Mononuclear cell (primary cell): ENCODE measurements at regions not wholly inside any gene's neighbourhood (a gene's known extent, or its start where the extent isn't known, plus 50 kb on each side); places are given as distances from the start of the nearest gene placed in this dataset.
"Not testable (repeated sequence)": the region's sequence is repeated elsewhere in the genome, so short reads cannot be mapped to it uniquely, and the experiment has no call there.

Experiments
- H3K27me3 ChIP-seq: 2 replicates; pipeline ENCODE4 v1.6.0; 2011; ENCODE audit warnings: low read length, control low read depth; ENCODE audit not compliant: insufficient read depth
- H3K4me1 ChIP-seq: 2 replicates; pipeline ENCODE4 v1.5.1; 2011; ENCODE audit warnings: mild to moderate bottlenecking, low read length, control low read depth; ENCODE audit not compliant: insufficient read depth
- H3K4me3 ChIP-seq: 2 replicates; pipeline ENCODE4 v1.5.1; 2011; ENCODE audit warnings: mild to moderate bottlenecking, low read length, moderate library complexity
- H3K9me3 ChIP-seq: 2 replicates; pipeline ENCODE4 v1.5.1; 2011; ENCODE audit warnings: low read depth, mild to moderate bottlenecking, control low read depth, low read length

- Histone ChIP-seq H3K4me3 (no peak overlapping the region), H3K9me3 (no peaks in the 10 kb centered on the region), H3K27me3 (no peaks in the 10 kb centered on the region), H3K4me1 (peaks cover 32% of the 10 kb centered on the region)
These were observed 126.4 kb upstream of the ZBED5 start for GRCh38 chr11:10984250-10984649.

- no peaks in the 10 kb centered on the region for H3K27me3 ChIP-seq
- H3K9me3 ChIP-seq, result no peaks in the 10 kb centered on the region
- peaks cover 42% of the 10 kb centered on the region for H3K4me1 ChIP-seq
- H3K4me3 ChIP-seq, result no peak overlapping the region
These were observed 125.1 kb upstream of the ZBED5 start for GRCh38 chr11:10982704-10983510.

- Histone ChIP-seq H3K4me1 (peaks cover 56% of the 10 kb centered on the region), H3K27me3 (no peaks in the 10 kb centered on the region), H3K4me3 (no peak overlapping the region), H3K9me3 (no peaks in the 10 kb centered on the region)
These were observed 121.7 kb upstream of the ZBED5 start for GRCh38 chr11:10979529-10979928.

- Histone ChIP-seq H3K4me1 (peaks cover 56% of the 10 kb centered on the region), H3K9me3 (no peaks in the 10 kb centered on the region), H3K4me3 (no peak overlapping the region), H3K27me3 (no peaks in the 10 kb centered on the region)
These were observed 120.3 kb upstream of the ZBED5 start for GRCh38 chr11:10978198-10978597.

- H3K4me3 ChIP-seq, result no peak overlapping the region
- H3K4me1 ChIP-seq, result peaks cover 34% of the 10 kb centered on the region
- no peaks in the 10 kb centered on the region for H3K27me3 ChIP-seq
- H3K9me3 ChIP-seq, result no peaks in the 10 kb centered on the region
These were observed 117.5 kb upstream of the ZBED5 start for GRCh38 chr11:10975287-10975721.

DNA sequence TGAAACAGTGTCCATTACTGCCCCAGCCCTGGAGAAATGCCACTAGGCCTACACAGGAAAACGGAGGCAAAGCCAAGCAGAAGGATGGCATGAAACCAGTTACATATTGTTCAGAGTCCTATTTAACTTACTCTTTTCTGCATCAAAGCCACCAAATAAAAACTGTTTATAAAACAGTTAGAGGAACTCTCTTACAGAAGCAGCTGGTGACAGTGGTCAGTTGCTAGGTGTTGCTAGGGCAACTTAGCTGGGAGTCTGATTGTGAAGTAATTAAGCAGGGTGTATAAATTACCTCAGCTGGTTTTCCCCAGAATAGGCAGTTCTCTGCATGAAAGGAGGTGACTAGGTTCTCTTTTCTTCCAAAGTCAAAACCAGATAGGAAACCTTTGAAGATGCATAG, 115.6 kb upstream of the ZBED5 start:
- Histone ChIP-seq H3K27me3 (no peaks in the 10 kb centered on the region), H3K4me1 (peaks cover 15% of the 10 kb centered on the region), H3K4me3 (no peak overlapping the region), H3K9me3 (no peaks in the 10 kb centered on the region)

GRCh38 chr11:10970926-10971325, 113.1 kb upstream of the ZBED5 start:
- no peaks in the 10 kb centered on the region for H3K9me3 ChIP-seq
- no peak overlapping the region for H3K4me3 ChIP-seq
- H3K4me1 ChIP-seq, result no peaks in the 10 kb centered on the region
- H3K27me3 ChIP-seq, result no peaks in the 10 kb centered on the region

- H3K9me3 ChIP-seq, result no peaks in the 10 kb centered on the region
- no peaks in the 10 kb centered on the region for H3K4me1 ChIP-seq
- no peaks in the 10 kb centered on the region for H3K27me3 ChIP-seq
- no peak overlapping the region for H3K4me3 ChIP-seq
These were observed 111.5 kb upstream of the ZBED5 start for GRCh38 chr11:10969387-10969786.

- not testable (repeated sequence) for H3K4me3 ChIP-seq, H3K4me1 ChIP-seq, H3K9me3 ChIP-seq
- peaks cover 17% of the 10 kb centered on the region for H3K27me3 ChIP-seq
These were observed 99.0 kb upstream of the ZBED5 start for GRCh38 chr11:10956884-10957283.

- Histone ChIP-seq H3K9me3 (peaks cover 10% of the 10 kb centered on the region), H3K4me3 (no peak overlapping the region), H3K27me3 (peaks cover 14% of the 10 kb centered on the region), H3K4me1 (no peaks in the 10 kb centered on the region)
These were observed 97.8 kb upstream of the ZBED5 start for GRCh38 chr11:10955616-10956015.

GRCh38 chr11:10954184-10954583, 96.3 kb upstream of the ZBED5 start:
- Histone ChIP-seq H3K4me1 (no peaks in the 10 kb centered on the region), H3K9me3 (peaks cover 4% of the 10 kb centered on the region), H3K27me3 (peaks cover 7% of the 10 kb centered on the region), H3K4me3 (no peak overlapping the region)

- H3K4me3 ChIP-seq, result no peak overlapping the region
- no peaks in the 10 kb centered on the region for H3K4me1 ChIP-seq
- H3K27me3 ChIP-seq, result no peaks in the 10 kb centered on the region
- no peaks in the 10 kb centered on the region for H3K9me3 ChIP-seq
These were observed 95.0 kb upstream of the ZBED5 start for GRCh38 chr11:10952872-10953271.

GRCh38 chr11:10947935-10948334, 90.1 kb upstream of the ZBED5 start:
- not testable (repeated sequence) for H3K4me1 ChIP-seq, H3K4me3 ChIP-seq, H3K27me3 ChIP-seq, H3K9me3 ChIP-seq

DNA sequence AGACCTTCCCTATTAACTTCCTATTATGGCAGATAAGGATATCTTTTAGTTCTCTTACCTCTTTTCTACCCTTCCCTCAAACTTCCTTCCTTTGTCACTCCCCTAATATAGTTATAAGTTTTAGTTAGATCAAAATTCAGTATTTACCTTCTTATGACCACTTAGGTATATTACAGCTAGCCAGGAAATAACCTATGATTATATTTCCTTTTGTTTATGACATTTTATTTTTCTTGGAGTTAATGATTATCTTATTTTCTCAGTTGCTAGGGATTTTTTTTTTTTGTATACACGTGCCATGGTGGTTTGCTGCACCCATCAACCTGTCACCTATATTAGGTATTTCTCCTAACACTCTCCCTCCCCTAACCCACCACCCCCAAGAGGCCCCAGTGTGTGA, 88.2 kb upstream of the ZBED5 start:
- Histone ChIP-seq H3K27me3 (no peaks in the 10 kb centered on the region), H3K9me3 (no peaks in the 10 kb centered on the region), H3K4me1 (no peaks in the 10 kb centered on the region), H3K4me3 (no peak overlapping the region)

DNA sequence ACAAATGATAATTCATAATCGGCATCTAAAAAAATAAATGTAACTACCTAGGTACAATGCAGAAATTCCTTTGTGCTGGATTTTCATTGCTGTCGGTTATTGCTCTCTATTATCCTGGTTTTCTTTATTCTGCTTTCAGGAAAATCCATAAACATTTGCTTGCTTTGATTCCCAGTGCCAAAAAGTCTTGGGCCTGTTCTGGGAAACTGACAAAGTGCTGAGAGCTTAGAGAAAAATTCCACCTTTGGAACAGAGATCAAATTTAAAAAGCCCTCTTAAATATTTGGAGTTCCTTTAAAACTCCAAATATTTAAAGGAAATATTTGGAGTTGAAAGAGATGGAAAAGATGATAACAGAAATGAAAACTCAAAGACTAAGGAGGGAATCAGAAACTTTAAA, 87.3 kb upstream of the ZBED5 start:
- Histone ChIP-seq H3K4me1 (no peaks in the 10 kb centered on the region), H3K9me3 (no peaks in the 10 kb centered on the region), H3K27me3 (no peaks in the 10 kb centered on the region), H3K4me3 (no peak overlapping the region)

DNA sequence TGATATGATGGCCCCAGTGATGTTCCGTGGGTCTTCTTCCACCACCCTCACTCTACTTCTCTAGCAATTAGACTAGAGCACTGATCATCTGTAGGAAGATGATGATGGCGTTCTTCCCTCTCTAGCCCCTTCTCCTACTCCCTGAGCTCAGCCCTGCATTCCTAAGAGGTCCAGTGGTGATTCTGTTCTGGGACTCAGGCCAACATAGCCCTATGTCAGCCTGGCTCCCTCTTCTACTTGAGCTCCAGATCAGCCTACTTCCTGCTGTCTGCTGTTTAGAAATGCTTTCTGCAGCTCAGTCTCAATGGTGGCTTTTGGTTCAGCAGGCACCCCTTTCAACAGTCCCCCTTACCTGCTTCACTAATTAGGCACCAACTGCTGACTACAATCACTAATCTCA, 86.1 kb upstream of the ZBED5 start:
- Histone ChIP-seq H3K27me3 (no peaks in the 10 kb centered on the region), H3K4me3 (no peak overlapping the region), H3K9me3 (no peaks in the 10 kb centered on the region), H3K4me1 (no peaks in the 10 kb centered on the region)
